SW480 (cell line): ENCODE measurements at regions not wholly inside any gene's neighbourhood (a gene's known extent, or its start where the extent isn't known, plus 50 kb on each side); places are given as distances from the start of the nearest gene placed in this dataset.
"Not testable (repeated sequence)": the region's sequence is repeated elsewhere in the genome, so short reads cannot be mapped to it uniquely, and the experiment has no call there.

Experiments used
- DNase-seq: peaks from one replicate; pipeline ENCODE4 v3.0.0-alpha.2; 2016; ENCODE audit warnings: low spot score

DNA sequence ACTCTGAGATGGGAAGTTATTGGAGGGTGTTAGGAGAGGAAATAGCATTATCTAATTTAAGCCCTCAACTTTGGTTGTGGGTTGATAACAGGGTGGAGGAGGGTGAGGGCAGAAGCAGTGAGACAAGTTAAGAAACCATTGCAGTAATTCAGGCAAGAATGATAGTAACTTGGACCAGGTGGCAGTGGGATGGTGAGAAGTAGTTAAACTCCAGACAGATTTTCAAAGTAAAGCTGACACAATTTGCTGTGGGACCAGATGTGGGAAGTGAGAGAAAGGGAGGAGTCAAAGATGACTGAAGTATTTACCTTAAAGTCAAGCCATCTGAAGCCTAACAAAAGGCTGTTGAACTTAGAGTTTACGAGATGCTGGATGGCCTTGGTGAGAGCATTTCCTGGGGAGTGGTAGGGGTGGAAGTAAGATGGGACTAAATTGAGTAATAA, 163.2 kb upstream of the KLF7 start:
- DNase-seq, result no peak

DNA sequence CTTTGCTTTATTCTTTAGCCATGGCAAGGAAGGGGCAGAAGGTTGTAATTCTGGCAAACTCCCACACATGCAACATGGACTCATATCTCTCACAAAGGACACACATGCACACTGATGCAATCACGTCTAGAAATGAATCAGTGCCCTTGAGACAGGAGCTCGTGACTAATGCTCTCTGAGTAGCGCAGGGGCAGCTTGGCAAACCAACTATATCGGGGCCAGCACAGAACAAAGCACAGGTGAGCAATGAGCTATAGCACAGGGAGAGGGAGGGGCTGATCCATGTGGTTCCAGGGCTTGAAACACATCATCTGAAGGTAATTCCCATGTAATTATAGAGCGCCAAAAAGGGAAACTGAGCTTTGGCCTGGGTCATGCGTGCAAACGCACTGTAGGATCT, 165.2 kb upstream of the KLF7 start:
- DNase-seq, result peak; percentile 76

DNA sequence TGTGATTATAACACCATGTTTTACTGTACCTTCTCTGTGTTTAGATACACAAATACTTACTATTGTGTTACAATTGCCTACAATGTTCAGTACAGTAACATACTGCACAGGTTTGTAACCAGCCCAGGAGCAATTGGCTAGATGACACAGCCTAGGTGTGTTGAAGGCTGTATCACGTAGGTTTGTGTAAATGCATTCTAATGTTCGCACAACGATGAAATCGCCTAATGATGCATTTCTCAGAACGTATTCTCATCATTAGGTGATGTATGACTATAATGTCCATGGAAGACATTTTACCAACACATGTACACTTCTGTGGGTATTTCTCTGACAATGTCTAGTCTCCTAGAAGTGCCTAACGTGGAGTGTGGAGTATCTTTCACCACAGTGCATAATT, 165.9 kb upstream of the KLF7 start:
- DNase-seq, result no peak

DNA sequence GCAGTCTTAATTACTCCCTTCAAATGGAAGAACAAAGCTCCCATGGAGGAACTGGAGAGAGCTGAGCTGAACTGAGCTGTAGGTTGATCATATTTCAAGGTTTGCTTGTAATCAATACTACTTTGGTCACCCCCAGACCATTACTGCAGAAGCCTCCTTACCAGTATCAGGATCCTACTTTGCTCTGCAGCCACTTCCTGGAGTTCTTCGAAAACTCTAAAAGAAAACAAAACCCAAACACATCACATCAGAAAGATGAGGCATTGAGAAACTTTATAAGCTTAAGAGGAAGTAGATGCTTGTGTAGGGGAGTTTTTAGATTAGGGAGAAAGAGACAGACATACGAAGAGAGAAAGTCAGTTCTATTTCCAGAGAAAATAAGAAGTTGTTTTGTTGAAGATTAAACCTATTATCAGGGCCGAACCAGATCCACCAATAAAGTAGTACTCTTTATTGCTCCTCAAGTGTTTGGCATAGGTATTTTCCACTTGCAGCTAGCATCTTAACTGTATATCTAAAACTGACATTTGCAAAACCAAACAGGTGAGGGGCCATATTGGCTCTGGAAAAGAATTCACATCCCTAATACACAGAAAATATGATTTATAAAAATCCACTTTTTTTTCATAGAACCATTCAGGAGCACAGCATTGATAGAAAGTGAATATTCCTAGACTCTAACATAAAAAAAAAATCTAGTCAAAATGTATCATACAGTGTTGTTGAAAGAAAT, 166.9 kb upstream of the KLF7 start:
- DNase-seq, result no peak

DNA sequence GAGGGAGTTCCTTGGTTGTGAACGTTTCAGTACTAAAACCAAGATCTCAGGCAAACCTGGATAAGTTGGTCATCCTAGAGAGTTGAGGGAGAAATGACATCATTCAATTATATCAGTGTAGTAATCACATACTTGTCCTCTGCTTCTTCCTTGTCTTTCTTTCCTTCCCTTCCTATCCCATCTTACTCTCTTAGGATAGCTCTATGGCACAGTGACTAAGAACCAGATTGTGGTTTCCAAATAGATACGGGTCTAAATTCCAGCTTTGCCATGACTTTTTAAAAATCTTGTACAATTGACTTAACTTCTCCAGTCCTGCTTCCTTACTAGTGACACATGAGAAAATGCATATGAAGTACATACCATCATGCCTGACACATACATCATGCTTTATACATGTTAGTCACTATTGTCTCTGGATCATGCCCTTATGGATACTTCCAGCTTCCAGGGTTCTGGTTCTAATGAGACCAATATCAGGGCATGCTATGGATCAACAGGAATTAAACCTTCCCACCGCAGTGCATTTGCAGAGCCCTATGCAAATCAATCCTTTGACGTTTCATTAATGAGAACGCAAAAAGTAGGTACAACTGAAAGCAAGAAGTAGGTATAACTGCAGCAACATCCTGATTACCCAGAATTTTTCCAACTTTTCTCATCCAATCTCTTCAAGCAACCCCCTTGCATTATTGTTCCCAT, 168.0 kb upstream of the KLF7 start:
- no peak for DNase-seq

DNA sequence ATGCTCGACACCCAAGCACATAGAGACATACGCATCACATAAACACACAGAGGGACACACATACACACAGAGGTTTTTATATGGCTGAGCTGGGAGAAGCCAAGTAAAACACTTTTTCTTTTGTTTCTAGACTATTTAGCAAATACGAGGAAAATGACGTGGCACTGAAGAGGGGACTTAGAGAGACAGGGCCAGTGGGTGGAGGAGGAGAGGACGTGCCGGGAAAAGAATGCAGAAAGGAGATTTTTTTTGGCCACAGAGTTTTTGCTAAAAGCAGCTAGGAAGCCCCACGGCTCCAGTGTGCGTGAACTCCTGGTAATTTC, 168.5 kb upstream of the KLF7 start:
- DNase-seq, result no peak

DNA sequence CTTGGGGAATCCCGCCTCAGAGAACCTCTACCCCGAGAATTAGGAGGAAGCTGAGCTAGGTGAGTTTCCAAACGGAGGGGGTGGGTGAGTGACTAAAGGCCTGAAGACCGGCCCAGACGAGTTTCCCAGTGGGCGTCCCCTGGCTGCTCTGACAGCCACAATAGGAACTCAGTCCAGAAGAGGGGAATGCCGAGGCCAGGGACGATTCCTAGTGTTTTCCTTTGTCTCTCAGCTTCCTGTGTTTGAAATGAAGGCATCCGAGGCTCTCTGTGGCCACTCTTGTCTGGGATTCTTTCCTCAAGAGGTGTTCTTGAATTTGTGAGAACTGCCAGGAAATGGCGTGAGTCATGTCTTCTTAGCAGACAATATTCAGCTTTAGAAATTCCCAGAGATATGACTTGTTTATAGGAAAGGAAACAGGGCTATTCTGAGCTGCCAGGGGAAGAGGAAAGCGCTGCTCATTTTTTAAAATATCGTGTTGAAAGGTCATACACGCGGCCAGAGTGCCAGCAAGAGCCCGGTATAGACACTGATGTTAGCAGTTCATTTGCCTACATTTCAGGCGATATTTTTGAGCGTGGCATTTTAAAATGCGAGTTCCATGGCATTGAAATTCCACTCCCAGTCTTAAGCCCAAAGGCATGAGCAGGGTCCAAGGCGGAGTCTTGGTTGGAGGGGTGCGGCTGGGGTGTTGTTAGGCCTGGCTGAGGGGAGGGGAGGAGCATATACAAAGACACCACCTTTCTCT, 169.1 kb upstream of the KLF7 start:
- peak; percentile 26 for DNase-seq

DNA sequence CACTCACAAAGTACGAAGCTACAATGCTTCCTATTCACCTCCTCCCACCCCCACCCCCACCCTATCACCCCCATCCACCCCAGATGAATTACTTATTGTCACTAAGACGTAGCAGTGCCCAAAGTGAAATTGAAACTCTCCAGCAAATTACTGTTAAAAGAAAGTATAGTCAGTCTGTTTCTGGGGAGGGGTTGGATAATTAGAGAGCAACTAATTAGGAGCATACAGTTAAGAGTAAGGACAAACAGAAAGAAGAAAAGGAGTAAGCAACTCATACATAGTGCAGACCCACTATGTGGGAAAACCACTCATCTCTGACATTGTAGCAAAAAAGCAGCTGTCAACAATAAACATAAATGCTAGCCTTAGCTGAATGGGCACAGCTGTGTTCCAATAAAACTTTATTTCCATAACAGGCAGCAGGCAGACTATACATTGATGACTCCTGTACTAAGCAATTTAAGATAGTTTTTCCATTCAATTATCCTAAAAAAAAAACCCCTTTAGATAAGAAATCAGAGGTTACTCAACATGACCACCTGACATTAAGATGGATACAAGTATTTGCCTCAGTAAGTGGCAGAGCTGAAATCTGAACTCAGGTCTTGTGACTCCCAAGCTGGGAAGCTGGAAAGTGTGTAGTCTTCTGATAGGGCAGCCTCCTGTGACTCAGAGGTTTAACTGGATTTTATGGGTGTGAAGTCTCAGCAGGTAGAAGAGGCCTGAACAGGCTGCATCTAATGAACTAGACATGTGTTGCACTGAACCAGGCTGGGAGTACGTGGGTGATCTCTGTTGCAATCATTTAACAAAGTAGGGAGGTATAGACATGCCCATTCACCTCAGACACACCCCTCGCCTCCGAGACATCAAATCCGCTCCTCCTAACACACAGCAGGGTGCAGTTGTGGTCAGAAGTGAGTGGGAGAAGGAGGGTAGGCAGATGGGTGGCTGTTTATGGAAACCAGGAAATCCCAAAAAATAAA, 171.8 kb upstream of the KLF7 start:
- DNase-seq, result peak; percentile 14

DNA sequence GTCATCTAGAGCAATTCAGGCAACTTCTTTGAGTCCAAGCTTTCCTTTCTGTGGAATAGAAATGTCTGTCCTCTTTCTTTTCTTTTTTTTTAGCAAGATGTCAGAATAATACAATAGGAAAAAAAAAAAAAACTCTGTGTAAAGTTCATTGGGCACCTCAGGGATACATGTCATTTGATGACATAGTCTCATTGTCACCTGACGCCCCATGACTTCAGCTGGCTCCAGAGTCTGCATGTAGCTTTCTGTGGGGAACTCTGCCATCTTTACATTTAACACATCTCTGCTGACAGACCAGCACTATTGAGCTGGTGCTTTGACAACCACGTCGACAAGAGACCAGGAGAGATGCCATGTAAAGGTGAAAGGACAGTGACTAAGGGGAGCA, 172.5 kb upstream of the KLF7 start:
- DNase-seq, result no peak

DNA sequence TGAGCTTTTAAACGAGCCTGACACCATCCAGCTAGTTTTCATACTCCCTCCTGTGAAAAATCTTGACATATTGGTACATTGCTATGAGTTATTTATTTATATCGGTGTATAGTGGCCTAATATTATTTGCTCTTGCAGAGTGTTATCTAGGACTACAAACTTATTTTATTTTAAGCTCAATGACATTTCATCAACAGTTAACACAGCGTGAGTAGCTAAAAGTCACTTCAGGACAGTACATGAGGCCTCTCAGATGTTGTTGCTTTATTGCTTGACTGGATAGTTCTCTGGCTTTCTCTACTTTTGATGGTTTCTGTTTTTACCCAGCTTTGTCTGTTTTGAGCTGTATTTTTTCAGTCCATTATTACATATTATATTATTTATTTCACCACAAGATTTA, 172.9 kb upstream of the KLF7 start:
- no peak for DNase-seq

DNA sequence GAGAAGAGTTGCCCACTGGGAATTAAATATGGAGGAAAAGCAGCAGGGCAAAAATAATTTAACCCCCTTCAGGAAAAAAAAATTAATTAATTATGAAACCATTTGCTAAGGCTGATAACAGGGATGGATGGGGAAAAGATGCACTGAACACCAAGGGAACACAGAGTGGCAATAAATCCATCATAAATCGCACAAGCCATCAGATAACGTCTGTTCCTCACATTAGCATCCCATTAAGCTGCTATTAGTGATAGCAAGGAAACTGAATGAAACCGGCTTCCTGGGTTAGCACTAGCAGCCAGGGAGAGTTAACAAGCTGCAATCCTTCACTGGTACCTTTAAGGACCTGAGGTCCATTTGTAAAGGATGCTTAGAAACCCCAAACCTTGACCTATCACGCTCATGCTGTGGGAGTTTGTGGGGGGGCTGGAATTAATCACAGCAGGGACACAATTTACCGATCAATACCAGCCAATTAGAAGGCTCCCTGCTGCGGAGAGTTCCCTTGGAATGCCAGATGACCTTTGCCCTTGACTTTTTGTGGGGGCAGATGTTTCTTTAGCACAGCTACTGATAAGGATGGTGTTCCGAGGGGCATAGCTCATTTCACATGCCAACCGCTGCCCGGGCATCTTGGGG, 175.5 kb upstream of the KLF7 start:
- DNase-seq, result no peak

DNA sequence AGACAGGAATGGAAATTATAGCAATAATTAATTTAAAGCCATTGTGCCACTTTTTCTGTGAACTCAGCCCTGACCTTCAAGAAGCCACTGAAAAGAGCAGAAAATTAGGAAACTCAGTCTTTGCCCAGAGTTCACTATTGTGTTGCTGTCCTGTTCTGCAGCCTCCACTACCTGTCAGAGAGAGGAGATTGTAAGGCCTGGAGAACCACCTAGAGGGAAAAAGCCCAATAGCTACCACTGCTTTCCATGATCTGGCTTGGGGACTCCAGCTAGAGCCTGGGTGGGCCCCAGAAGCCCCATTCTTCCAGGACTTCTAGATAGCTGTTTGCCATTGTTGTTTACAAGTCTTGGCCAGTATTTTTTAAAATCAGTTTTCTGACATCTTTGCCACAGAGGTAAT, 176.1 kb upstream of the KLF7 start:
- no peak for DNase-seq

DNA sequence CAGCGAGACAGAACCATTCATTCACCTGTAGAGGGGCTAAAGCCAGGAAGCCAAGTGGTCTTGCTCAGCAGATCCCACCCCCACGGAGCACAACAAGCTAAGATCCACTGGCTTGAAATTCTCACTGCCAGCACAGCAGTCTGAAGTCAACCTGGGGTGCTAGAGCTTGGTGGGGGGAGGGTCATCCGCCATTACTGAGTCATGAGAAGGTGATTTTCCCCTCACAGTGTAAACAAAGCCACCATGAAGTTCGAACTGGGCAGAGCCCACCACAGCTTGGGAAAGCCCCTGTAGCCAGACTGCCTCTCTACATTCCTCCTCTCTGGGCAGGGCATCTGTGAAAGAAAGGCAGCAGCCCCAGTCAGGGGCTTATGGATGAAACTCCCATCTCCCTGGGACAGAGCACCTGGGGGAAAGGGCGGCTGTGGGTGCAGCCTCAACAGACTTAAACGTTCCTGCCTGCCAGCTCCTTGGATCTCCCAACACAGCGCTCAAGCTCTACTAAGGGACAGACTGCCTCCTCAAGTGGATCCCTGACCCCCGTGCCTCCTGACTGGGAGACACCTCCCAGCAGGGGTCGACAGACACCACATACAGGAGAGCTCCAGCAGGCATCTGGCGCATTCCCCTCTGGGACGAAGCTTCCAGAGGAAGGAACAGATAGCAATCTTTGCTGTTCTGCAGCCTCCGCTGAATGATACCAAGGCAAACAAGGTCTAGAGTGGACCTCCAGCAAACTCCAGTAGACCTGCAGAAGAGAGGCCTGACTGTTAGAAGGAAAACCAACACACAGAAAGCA, 179.0 kb upstream of the KLF7 start:
- not testable (repeated sequence) for DNase-seq

DNA sequence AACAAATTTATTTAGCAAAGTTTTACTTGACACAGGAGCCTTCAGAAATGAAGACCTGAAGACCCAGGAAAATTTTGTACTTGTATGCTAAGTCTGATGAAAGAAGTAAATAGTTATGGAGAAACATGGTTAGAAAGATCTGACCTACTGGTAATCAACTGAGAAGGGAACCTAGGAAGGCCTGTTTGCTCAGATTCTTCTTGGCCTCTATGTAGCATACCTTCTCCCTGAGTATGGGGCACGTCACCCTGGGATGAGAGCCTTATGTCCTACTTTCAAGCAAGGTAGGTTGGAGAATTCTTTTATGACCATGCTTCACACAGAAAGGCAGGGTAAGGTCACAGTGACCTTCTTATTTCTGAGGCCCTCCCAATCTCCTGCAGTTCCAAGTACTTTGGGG, 178.6 kb upstream of the CREB1 start:
- DNase-seq, result no peak

DNA sequence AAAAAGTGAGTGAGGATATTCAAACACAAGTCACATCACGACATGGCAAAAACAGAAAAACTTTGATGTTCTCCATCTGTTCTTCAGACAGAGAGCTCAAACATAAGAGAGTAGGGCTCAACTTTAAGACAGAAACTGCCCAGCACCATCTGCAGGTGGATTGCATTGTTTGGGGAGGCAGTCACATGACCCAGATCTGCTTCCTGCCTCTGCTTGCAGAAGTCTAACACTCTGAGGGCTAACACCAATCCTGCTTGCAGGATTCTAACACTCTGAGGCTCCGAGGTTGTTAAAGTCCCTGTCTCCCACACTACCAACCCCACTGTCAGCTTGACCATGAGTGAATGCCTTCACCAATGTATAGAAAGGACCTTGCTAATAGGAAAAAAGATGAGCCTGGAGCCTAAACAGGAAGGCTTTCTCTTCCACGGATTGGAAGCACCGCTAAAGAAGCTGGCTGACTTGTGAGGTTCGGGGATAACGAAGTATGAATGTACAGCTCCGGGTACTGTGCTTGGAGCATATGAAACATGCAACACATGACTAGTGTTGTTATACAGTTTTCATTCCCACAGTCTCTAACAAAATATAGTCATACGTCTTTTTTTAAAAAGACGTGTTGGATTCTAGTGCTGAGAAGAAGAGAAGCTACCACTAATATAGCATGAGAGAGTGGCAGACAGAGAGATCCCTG, 176.6 kb upstream of the CREB1 start:
- no peak for DNase-seq

DNA sequence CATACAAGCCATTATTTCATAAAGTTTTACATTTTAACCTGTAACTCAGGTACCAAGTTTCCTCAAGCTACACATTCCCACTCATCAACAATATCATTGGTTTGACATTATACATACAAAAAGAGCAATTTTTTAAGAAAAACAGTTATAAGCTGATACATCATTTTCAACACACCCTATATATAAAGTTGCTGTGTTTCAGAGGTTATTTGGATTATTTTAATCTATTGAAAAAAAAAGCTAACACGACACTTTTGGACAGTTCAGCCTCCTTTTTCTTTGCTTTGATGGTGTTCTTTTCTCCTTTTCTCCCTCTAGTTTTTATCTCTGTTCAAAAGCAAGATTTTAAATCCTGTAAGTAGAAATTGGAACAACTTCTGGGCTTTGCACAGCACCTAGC, 175.9 kb upstream of the CREB1 start:
- no peak for DNase-seq

DNA sequence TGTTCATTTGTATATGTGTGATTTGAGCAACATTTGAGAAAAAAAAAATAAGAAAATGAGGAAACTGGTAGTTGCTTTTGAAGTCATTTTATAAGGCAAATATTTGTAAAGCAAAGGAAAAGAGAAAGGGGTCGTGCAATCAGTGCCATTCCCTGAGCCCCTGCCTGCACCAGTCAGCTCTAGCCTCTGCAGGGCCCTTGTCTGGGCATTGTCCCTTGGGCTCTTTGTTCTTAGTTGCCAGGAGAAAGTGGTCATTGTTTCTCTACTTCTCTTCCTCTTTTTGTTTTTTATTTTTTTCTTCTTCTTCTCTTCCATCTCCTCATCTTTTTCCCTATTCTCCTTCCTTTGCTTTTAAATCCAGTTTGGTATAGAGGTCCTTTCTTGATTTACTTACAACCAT, 175.3 kb upstream of the CREB1 start:
- no peak for DNase-seq

DNA sequence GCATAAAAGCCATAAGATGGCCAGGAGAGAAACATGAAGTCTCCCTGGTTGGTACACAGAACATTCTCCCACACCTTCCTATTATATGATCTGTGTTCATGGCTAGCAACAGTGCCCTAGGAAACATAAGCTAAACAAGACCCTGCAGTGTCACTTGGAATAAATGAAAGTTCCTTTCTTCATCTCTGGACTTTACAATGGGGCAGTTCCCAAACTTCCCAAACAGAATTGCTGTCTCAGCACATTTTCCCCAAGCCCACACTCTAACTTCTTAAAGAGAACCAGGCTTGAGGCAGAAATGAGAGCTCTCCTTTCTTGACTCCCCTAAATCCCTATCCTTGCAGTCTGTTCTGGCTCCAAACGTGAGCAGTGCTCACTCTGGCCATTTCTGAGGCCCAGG, 173.2 kb upstream of the CREB1 start:
- DNase-seq, result no peak

DNA sequence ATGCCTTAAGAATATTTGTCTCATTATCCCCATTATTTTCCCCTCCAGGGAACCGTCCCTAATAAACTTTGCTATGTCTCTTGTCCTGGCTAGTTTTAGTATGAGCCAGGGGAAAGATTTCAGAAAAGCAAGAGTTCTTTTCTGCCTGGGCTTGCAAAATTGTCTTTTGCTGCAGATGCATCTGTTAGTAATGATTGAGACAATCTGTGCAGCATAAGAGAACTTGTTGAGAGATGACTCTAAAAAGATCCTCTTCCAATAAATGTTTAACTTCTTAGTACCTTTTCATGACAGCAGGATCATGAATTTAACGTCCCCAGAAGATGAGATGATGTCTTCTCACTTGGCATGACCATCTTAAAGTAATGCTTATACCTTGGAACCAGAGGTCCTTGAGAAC, 172.5 kb upstream of the CREB1 start:
- DNase-seq, result no peak

DNA sequence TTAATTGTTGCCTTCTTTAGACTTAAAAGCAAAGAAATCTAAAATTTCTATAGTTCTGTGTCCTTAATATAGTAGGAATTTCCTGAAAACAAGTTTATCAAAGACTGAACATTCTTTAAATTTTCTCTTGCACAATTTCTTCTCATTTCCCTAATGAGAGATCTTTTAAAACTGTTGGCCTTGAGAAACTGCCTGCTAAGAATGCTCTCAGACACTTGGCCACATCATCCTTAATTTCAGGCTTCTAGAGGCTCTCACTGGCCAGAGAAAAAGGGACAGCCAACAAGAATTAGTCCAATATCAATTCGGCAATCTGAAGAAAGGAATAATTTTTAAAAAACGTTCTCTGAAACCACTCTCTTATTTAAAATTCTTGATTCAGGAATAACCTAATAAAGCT, 167.0 kb upstream of the CREB1 start:
- no peak for DNase-seq
